ENCODE measurements at regions not wholly inside any gene's neighbourhood (a gene's known extent, or its start where the extent isn't known, plus 50 kb on each side); places are given as distances from the start of the nearest gene placed in this dataset.

GRCh38 chr4:111215755-111216154 lies 592.9 kb upstream of the PITX2 start:
- no peak overlapping the region for H3K27ac ChIP-seq
- H3K4me1 ChIP-seq = peaks cover 0 to 6% of the 10 kb centered on the region in 2 donors
- ATAC-seq = no peak
- TF ChIP-seq CTCF (IDR thresholded peaks at IDR 0.05 in 4 of 5, conservative IDR thresholded peaks at IDR 0.05 in 1 of 5) (no peak), POLR2A (IDR thresholded peaks at IDR 0.05) (no peak)
- intact Hi-C loops (cut with DNase I; ENCODE audit: low total_unique reads) = no loop called here
- no peak for DNase-seq
- no peak overlapping the region for H3K4me3 ChIP-seq
- in situ Hi-C loops (cut with MboI; ENCODE audit: low sequenced_read_pairs in 4 of 4) = no loop called here
- H3K36me3 ChIP-seq = no peaks in the 10 kb centered on the region
- H3K9me3 ChIP-seq = no peaks in the 10 kb centered on the region
- H3K27me3 ChIP-seq = no peaks in the 10 kb centered on the region

GRCh38 chr4:111216791-111217190 lies 593.9 kb upstream of the PITX2 start:
- intact Hi-C loops (cut with DNase I; ENCODE audit: low total_unique reads) (no loop called here), in situ Hi-C loops (cut with MboI; ENCODE audit: low sequenced_read_pairs in 4 of 4) (no loop called here)
- H3K27ac ChIP-seq = no peak overlapping the region
- no peaks in the 10 kb centered on the region for H3K27me3 ChIP-seq
- no peak for ATAC-seq
- no peak overlapping the region for H3K4me3 ChIP-seq
- H3K9me3 ChIP-seq = no peaks in the 10 kb centered on the region
- peaks cover 0 to 6% of the 10 kb centered on the region in 2 donors for H3K4me1 ChIP-seq
- TF ChIP-seq CTCF (IDR thresholded peaks at IDR 0.05 in 4 of 5, conservative IDR thresholded peaks at IDR 0.05 in 1 of 5) = no peak
- no peak for TF ChIP-seq POLR2A (IDR thresholded peaks at IDR 0.05)
- DNase-seq = no peak
- no peaks in the 10 kb centered on the region for H3K36me3 ChIP-seq

GRCh38 chr4:111221371-111221770 lies 598.5 kb upstream of the PITX2 start:
- no peaks in the 10 kb centered on the region for H3K4me1 ChIP-seq
- intact Hi-C loops (cut with DNase I; ENCODE audit: low total_unique reads) (no loop called here), in situ Hi-C loops (cut with MboI; ENCODE audit: low sequenced_read_pairs in 4 of 4) (no loop called here)
- H3K9me3 ChIP-seq = no peaks in the 10 kb centered on the region
- H3K27me3 ChIP-seq = no peaks in the 10 kb centered on the region
- DNase-seq = no peak
- no peaks in the 10 kb centered on the region for H3K36me3 ChIP-seq
- TF ChIP-seq POLR2A (IDR thresholded peaks at IDR 0.05) (no peak), CTCF (IDR thresholded peaks at IDR 0.05 in 4 of 5, conservative IDR thresholded peaks at IDR 0.05 in 1 of 5) (no peak)
- no peak for ATAC-seq
- H3K27ac ChIP-seq = no peak overlapping the region
- no peak overlapping the region for H3K4me3 ChIP-seq

- no peaks in the 10 kb centered on the region for H3K4me1 ChIP-seq
- H3K27me3 ChIP-seq = no peaks in the 10 kb centered on the region
- in situ Hi-C loops (cut with MboI; ENCODE audit: low sequenced_read_pairs in 4 of 4) = no loop called here
- H3K36me3 ChIP-seq = no peaks in the 10 kb centered on the region
- H3K4me3 ChIP-seq = no peak overlapping the region
- no peaks in the 10 kb centered on the region for H3K9me3 ChIP-seq
- TF ChIP-seq CTCF (IDR thresholded peaks at IDR 0.05 in 4 of 5, conservative IDR thresholded peaks at IDR 0.05 in 1 of 5) = no peak
- no peak for TF ChIP-seq POLR2A (IDR thresholded peaks at IDR 0.05)
- intact Hi-C loops (cut with DNase I; ENCODE audit: low total_unique reads) = no loop called here
- ATAC-seq = no peak
- no peak for DNase-seq
- H3K27ac ChIP-seq = no peak overlapping the region
Observed at GRCh38 chr4:111228396-111228795, 605.5 kb upstream of the PITX2 start.

- Histone ChIP-seq H3K4me1 (no peaks in the 10 kb centered on the region), H3K9me3 (no peaks in the 10 kb centered on the region), H3K27ac (no peak overlapping the region), H3K4me3 (no peak overlapping the region), H3K27me3 (no peaks in the 10 kb centered on the region), H3K36me3 (no peaks in the 10 kb centered on the region)
- in situ Hi-C loops (cut with MboI; ENCODE audit: low sequenced_read_pairs in 4 of 4) (no loop called here), intact Hi-C loops (cut with DNase I; ENCODE audit: low total_unique reads) (no loop called here)
- no peak for DNase-seq
- ATAC-seq = no peak
- TF ChIP-seq CTCF (IDR thresholded peaks at IDR 0.05 in 4 of 5, conservative IDR thresholded peaks at IDR 0.05 in 1 of 5) = no peak
- no peak for TF ChIP-seq POLR2A (IDR thresholded peaks at IDR 0.05)
Observed at GRCh38 chr4:111228874-111229273, 606.0 kb upstream of the PITX2 start.
